Lower lobe of right lung (tissue), 2 donors: ENCODE measurements at regions not wholly inside any gene's neighbourhood (a gene's known extent, or its start where the extent isn't known, plus 50 kb on each side); places are given as distances from the start of the nearest gene placed in this dataset.
"Not testable (repeated sequence)": the region's sequence is repeated elsewhere in the genome, so short reads cannot be mapped to it uniquely, and the experiment has no call there.

Source experiments
- ATAC-seq, 2 donors: fragments of 200-7000 bp; cut with Tn5 transposase; one replicate each; pipeline ENCODE4 v1.9.1; 2020 to 2022; ENCODE audit warnings: mild to moderate bottlenecking in 2 of 2, moderate library complexity in 2 of 2
- DNase-seq: peaks from one replicate; pipeline ENCODE4 v3.0.0-alpha.2; 2020
- H3K27ac ChIP-seq: fragments of 200-600 bp; one replicate; pipeline ENCODE4 v1.8.0; 2022
- H3K27me3 ChIP-seq: fragments of 200-600 bp; one replicate; pipeline ENCODE4 v1.8.0; 2022; ENCODE audit warnings: low read depth
- H3K36me3 ChIP-seq: fragments of 200-600 bp; one replicate; pipeline ENCODE4 v1.8.0; 2022; ENCODE audit warnings: mild to moderate bottlenecking
- H3K4me1 ChIP-seq: fragments of 200-600 bp; one replicate; pipeline ENCODE4 v1.8.0; 2022
- H3K4me3 ChIP-seq: fragments of 200-600 bp; one replicate; pipeline ENCODE4 v1.8.0; 2022; ENCODE audit warnings: mild to moderate bottlenecking
- H3K9me3 ChIP-seq: fragments of 200-600 bp; one replicate; pipeline ENCODE4 v1.8.0; 2022
- CTCF ChIP-seq: fragments of 200-600 bp; IDR thresholded peaks from one replicate; pipeline ENCODE4 v1.8.0; 2022; ENCODE audit warnings: antibody characterized with exemption, mild to moderate bottlenecking
- intact Hi-C: fragments of 100-400 bp; cut with DNase I; formaldehyde crosslinking; loops from one replicate; pipeline ENCODE4 v1.11.0; 2022
- donor health status: DM: no; HTN: yes; CAD: no; lungs with severe emphysema.

- H3K9me3 ChIP-seq = no peaks in the 10 kb centered on the region
- DNase-seq (no peak), ATAC-seq (peak in 1 of 2 donors; percentile 60)
- TF ChIP-seq CTCF = no peak
- H3K4me3 ChIP-seq = no peak overlapping the region
- no peaks in the 10 kb centered on the region for H3K36me3 ChIP-seq
- H3K27ac ChIP-seq = no peak overlapping the region
- H3K4me1 ChIP-seq = no peaks in the 10 kb centered on the region
- no peaks in the 10 kb centered on the region for H3K27me3 ChIP-seq
- intact Hi-C loops = no loop called here
These were observed 342.4 kb downstream of the INSIG2 start for GRCh38 chr2:118430510-118431164.

- intact Hi-C loops = no loop called here
- DNase-seq (no peak), ATAC-seq (no peak)
- Histone ChIP-seq H3K27ac (no peak overlapping the region), H3K27me3 (no peaks in the 10 kb centered on the region), H3K4me3 (no peak overlapping the region), H3K4me1 (no peaks in the 10 kb centered on the region), H3K9me3 (no peaks in the 10 kb centered on the region), H3K36me3 (no peaks in the 10 kb centered on the region)
- TF ChIP-seq CTCF = no peak
These were observed 336.9 kb downstream of the INSIG2 start for GRCh38 chr2:118425191-118425590.

GRCh38 chr2:118423776-118424175 lies 335.5 kb downstream of the INSIG2 start:
- no peak overlapping the region for H3K27ac ChIP-seq
- intact Hi-C loops = no loop called here
- no peaks in the 10 kb centered on the region for H3K36me3 ChIP-seq
- H3K4me1 ChIP-seq = no peaks in the 10 kb centered on the region
- H3K27me3 ChIP-seq = no peaks in the 10 kb centered on the region
- no peaks in the 10 kb centered on the region for H3K9me3 ChIP-seq
- TF ChIP-seq CTCF = no peak
- H3K4me3 ChIP-seq = no peak overlapping the region
- ATAC-seq (no peak), DNase-seq (no peak)

- no peak for DNase-seq
- Histone ChIP-seq H3K27me3 (no peaks in the 10 kb centered on the region), H3K27ac (no peak overlapping the region), H3K4me1 (no peaks in the 10 kb centered on the region), H3K4me3 (no peak overlapping the region), H3K9me3 (no peaks in the 10 kb centered on the region), H3K36me3 (no peaks in the 10 kb centered on the region)
- intact Hi-C loops = no loop called here
- no peak for TF ChIP-seq CTCF
- no peak for ATAC-seq
These were observed 333.4 kb downstream of the INSIG2 start for GRCh38 chr2:118421648-118422047.

- Histone ChIP-seq H3K4me3 (no peak overlapping the region), H3K36me3 (no peaks in the 10 kb centered on the region), H3K27me3 (no peaks in the 10 kb centered on the region), H3K27ac (no peak overlapping the region), H3K9me3 (peaks cover 2% of the 10 kb centered on the region), H3K4me1 (no peaks in the 10 kb centered on the region)
- ATAC-seq (no peak), DNase-seq (no peak)
- TF ChIP-seq CTCF = no peak
- intact Hi-C loops = no loop called here
These were observed 329.3 kb downstream of the INSIG2 start for GRCh38 chr2:118417406-118418120.

GRCh38 chr2:118415186-118415585 lies 326.9 kb downstream of the INSIG2 start:
- H3K9me3 ChIP-seq, H3K27me3 ChIP-seq, H3K4me3 ChIP-seq, H3K36me3 ChIP-seq, H3K27ac ChIP-seq, intact Hi-C loops, DNase-seq, ATAC-seq, H3K4me1 ChIP-seq: not testable (repeated sequence)
